SH-SY5Y (cell line): ENCODE measurements at regions not wholly inside any gene's neighbourhood (a gene's known extent, or its start where the extent isn't known, plus 50 kb on each side); places are given as distances from the start of the nearest gene placed in this dataset.

Experiments used
- GATA2 ChIP-seq: IDR thresholded peaks from 2 replicates; pipeline ENCODE4 v1.6.1; 2011; ENCODE audit warnings: mild to moderate bottlenecking, low read depth, low read length
- GATA3 ChIP-seq: IDR thresholded peaks from 2 replicates; pipeline ENCODE4 v1.6.1; 2011; ENCODE audit warnings: low read depth, mild to moderate bottlenecking, low read length, moderate library complexity

GRCh38 chr1:104621221-104621620 is 871.5 kb downstream of the AMY1C start:
- TF ChIP-seq GATA3 (no peak), GATA2 (no peak)

- no peak for TF ChIP-seq GATA2
- TF ChIP-seq GATA3: no peak
Observed at GRCh38 chr1:104624538-104624937, 874.8 kb downstream of the AMY1C start.

- TF ChIP-seq GATA2: no peak
- no peak for TF ChIP-seq GATA3
Observed at GRCh38 chr1:104629589-104629988, 879.9 kb downstream of the AMY1C start.

- TF ChIP-seq GATA3: no peak
- TF ChIP-seq GATA2: no peak
Observed at GRCh38 chr1:104630567-104631149, 881.0 kb downstream of the AMY1C start.

GRCh38 chr1:104636581-104636980 is 886.9 kb downstream of the AMY1C start:
- TF ChIP-seq GATA3: no peak
- TF ChIP-seq GATA2: no peak

- no peak for TF ChIP-seq GATA2
- no peak for TF ChIP-seq GATA3
Observed at GRCh38 chr1:104646233-104646632, 896.5 kb downstream of the AMY1C start.

GRCh38 chr1:104648269-104648691 is 898.6 kb downstream of the AMY1C start:
- no peak for TF ChIP-seq GATA3
- TF ChIP-seq GATA2: no peak

GRCh38 chr1:104665300-104665699 is 915.6 kb downstream of the AMY1C start:
- no peak for TF ChIP-seq GATA2
- no peak for TF ChIP-seq GATA3

GRCh38 chr1:104671684-104672353 is 922.1 kb downstream of the AMY1C start:
- no peak for TF ChIP-seq GATA2
- TF ChIP-seq GATA3: no peak

GRCh38 chr1:104699433-104699832 is 949.7 kb downstream of the AMY1C start:
- no peak for TF ChIP-seq GATA3
- no peak for TF ChIP-seq GATA2

- TF ChIP-seq GATA3 (no peak), GATA2 (no peak)
Observed at GRCh38 chr1:104702731-104703130, 953.0 kb downstream of the AMY1C start.

- TF ChIP-seq GATA2 (no peak), GATA3 (no peak)
Observed at GRCh38 chr1:104706631-104707147, 957.0 kb downstream of the AMY1C start.

GRCh38 chr1:104718752-104719151 is 969.1 kb downstream of the AMY1C start:
- TF ChIP-seq GATA2 (no peak), GATA3 (no peak)

GRCh38 chr1:104720741-104721140 is 971.0 kb downstream of the AMY1C start:
- TF ChIP-seq GATA3 (no peak), GATA2 (no peak)

- no peak for TF ChIP-seq GATA3
- TF ChIP-seq GATA2: no peak
Observed at GRCh38 chr1:104726917-104727316, 977.2 kb downstream of the AMY1C start.
